MM.1S (cell line): ENCODE measurements at regions not wholly inside any gene's neighbourhood (a gene's known extent, or its start where the extent isn't known, plus 50 kb on each side); places are given as distances from the start of the nearest gene placed in this dataset.
"Not testable (repeated sequence)": the region's sequence is repeated elsewhere in the genome, so short reads cannot be mapped to it uniquely, and the experiment has no call there.

ENCODE experiments used
- DNase-seq: peaks from one replicate; pipeline ENCODE4 v3.0.0-alpha.2; 2015
- H2AFZ ChIP-seq: fragments of 300-600 bp; sonication (generic); 2 replicates; pipeline ENCODE4 v1.6.0; 2016; ENCODE audit warnings: antibody characterized with exemption, low read length
- H3F3A ChIP-seq: fragments of 300-600 bp; sonication (generic); 2 replicates; pipeline ENCODE4 v1.6.1; 2016; ENCODE audit warnings: mild to moderate bottlenecking, antibody characterized with exemption, low read length, moderate library complexity, mixed read lengths; ENCODE audit not compliant: insufficient read depth
- H3K27ac ChIP-seq: fragments of 300-600 bp; sonication (generic); 2 replicates; pipeline ENCODE4 v1.5.1; 2016; ENCODE audit warnings: mild to moderate bottlenecking, low read length
- H3K27me3 ChIP-seq: fragments of 300-600 bp; sonication (generic); replicated peaks from 2 replicates; pipeline ENCODE4 v1.6.0; 2016; ENCODE audit warnings: low read length; ENCODE audit not compliant: insufficient read depth
- H3K36me3 ChIP-seq: fragments of 300-600 bp; sonication (generic); replicated peaks from 2 replicates; pipeline ENCODE4 v1.6.1; 2016; ENCODE audit warnings: mild to moderate bottlenecking, low read length, mixed read lengths; ENCODE audit not compliant: insufficient read depth
- H3K4me1 ChIP-seq: fragments of 300-600 bp; sonication (generic); 2 replicates; pipeline ENCODE4 v1.6.1; 2016; ENCODE audit warnings: low read length, mixed read lengths
- H3K4me2 ChIP-seq: fragments of 300-600 bp; sonication (generic); 2 replicates; pipeline ENCODE4 v1.6.0; 2016; ENCODE audit warnings: low read depth, low read length
- H3K4me3 ChIP-seq: fragments of 300-600 bp; sonication (generic); 2 replicates; pipeline ENCODE4 v1.5.1; 2016; ENCODE audit warnings: low read length, mixed read lengths
- H3K79me2 ChIP-seq: fragments of 300-600 bp; sonication (generic); 2 replicates; pipeline ENCODE4 v1.6.1; 2016; ENCODE audit warnings: mixed run types, low read length, mixed read lengths
- H3K9ac ChIP-seq: fragments of 300-600 bp; sonication (generic); 2 replicates; pipeline ENCODE4 v1.6.1; 2016; ENCODE audit warnings: low read length, mixed read lengths
- H3K9me2 ChIP-seq: fragments of 300-600 bp; sonication (generic); replicated peaks from 2 replicates; pipeline ENCODE4 v1.6.1; 2016; ENCODE audit warnings: mild to moderate bottlenecking, low read length, mixed read lengths; ENCODE audit not compliant: insufficient read depth
- H3K9me3 ChIP-seq: fragments of 300-600 bp; sonication (generic); replicated peaks from 2 replicates; pipeline ENCODE4 v1.6.1; 2016; ENCODE audit warnings: mild to moderate bottlenecking, low read length, mixed read lengths; ENCODE audit not compliant: insufficient read depth
- H4K20me1 ChIP-seq: fragments of 300-600 bp; sonication (generic); 2 replicates; pipeline ENCODE4 v1.6.1; 2016; ENCODE audit warnings: mild to moderate bottlenecking, low read length, moderate library complexity, mixed read lengths; ENCODE audit not compliant: insufficient read depth
- CTCF ChIP-seq: fragments of 300-600 bp; sonication (generic); IDR thresholded peaks from 2 replicates; pipeline ENCODE4 v1.5.1; 2016; ENCODE audit warnings: antibody characterized with exemption, low read length, mixed read lengths
- EZH2 ChIP-seq: fragments of 300-600 bp; sonication (generic); optimal IDR thresholded peaks from 2 replicates; pipeline ENCODE3; 2017; ENCODE audit warnings: low read depth, mild to moderate bottlenecking, antibody characterized with exemption, low read length, mixed read lengths
- EZH2phosphoT487 ChIP-seq: fragments of 300-600 bp; sonication (generic); IDR thresholded peaks from 2 replicates; pipeline ENCODE4 v1.6.1; 2018; ENCODE audit warnings: antibody characterized with exemption, low read length

GRCh38 chr6:166796610-166797009 lies 159.7 kb downstream of the RNASET2 start:
- Histone ChIP-seq H3K9me3 (no peaks in the 10 kb centered on the region), H3K9ac (no peak overlapping the region), H3K9me2 (no peaks in the 10 kb centered on the region), H3K27me3 (no peaks in the 10 kb centered on the region), H3K4me3 (no peak overlapping the region), H3K36me3 (no peaks in the 10 kb centered on the region), H3K4me2 (no peak overlapping the region), H3K79me2 (no peaks in the 10 kb centered on the region), H3F3A (no peaks in the 10 kb centered on the region), H2AFZ (no peak overlapping the region), H3K27ac (no peak overlapping the region), H3K4me1 (no peaks in the 10 kb centered on the region), H4K20me1 (no peaks in the 10 kb centered on the region)
- TF ChIP-seq EZH2 (no peak), CTCF (no peak), EZH2phosphoT487 (no peak)
- DNase-seq, result no peak

GRCh38 chr6:166795879-166796278 lies 160.5 kb downstream of the RNASET2 start:
- Histone ChIP-seq H3K79me2 (no peaks in the 10 kb centered on the region), H3K4me3 (no peak overlapping the region), H3F3A (no peaks in the 10 kb centered on the region), H4K20me1 (no peaks in the 10 kb centered on the region), H3K4me1 (no peaks in the 10 kb centered on the region), H3K27ac (no peak overlapping the region), H3K9me3 (no peaks in the 10 kb centered on the region), H3K36me3 (no peaks in the 10 kb centered on the region), H3K9ac (no peak overlapping the region), H2AFZ (no peak overlapping the region), H3K9me2 (no peaks in the 10 kb centered on the region), H3K4me2 (no peak overlapping the region), H3K27me3 (no peaks in the 10 kb centered on the region)
- DNase-seq, result no peak
- TF ChIP-seq EZH2phosphoT487 (no peak), EZH2 (no peak), CTCF (no peak)

- DNase-seq, H3K4me1 ChIP-seq, H3F3A ChIP-seq, H3K9ac ChIP-seq, H3K4me2 ChIP-seq, H3K36me3 ChIP-seq, H2AFZ ChIP-seq, H4K20me1 ChIP-seq, H3K79me2 ChIP-seq, H3K9me2 ChIP-seq, H3K27me3 ChIP-seq, H3K27ac ChIP-seq, H3K4me3 ChIP-seq, H3K9me3 ChIP-seq: not testable (repeated sequence)
Measured at GRCh38 chr6:166790808-166791207, 163.8 kb upstream of the RPS6KA2 start.

GRCh38 chr6:166788846-166789529 lies 161.9 kb upstream of the RPS6KA2 start:
- H3K4me3 ChIP-seq, DNase-seq, H3K9me3 ChIP-seq, H3K79me2 ChIP-seq, H3K4me1 ChIP-seq, H4K20me1 ChIP-seq, H3K9ac ChIP-seq, H3K27ac ChIP-seq, H3K27me3 ChIP-seq, H3F3A ChIP-seq, H3K9me2 ChIP-seq, H3K36me3 ChIP-seq, H3K4me2 ChIP-seq, H2AFZ ChIP-seq: not testable (repeated sequence)
